GM19238 (cell line): ENCODE measurements at regions not wholly inside any gene's neighbourhood (a gene's known extent, or its start where the extent isn't known, plus 50 kb on each side); places are given as distances from the start of the nearest gene placed in this dataset.
"Not testable (repeated sequence)": the region's sequence is repeated elsewhere in the genome, so short reads cannot be mapped to it uniquely, and the experiment has no call there.

ENCODE experiments used
- DNase-seq: peaks from one replicate; pipeline ENCODE4 v3.0.0; 2011; ENCODE audit warnings: low spot score; ENCODE audit not compliant: insufficient read length

DNA sequence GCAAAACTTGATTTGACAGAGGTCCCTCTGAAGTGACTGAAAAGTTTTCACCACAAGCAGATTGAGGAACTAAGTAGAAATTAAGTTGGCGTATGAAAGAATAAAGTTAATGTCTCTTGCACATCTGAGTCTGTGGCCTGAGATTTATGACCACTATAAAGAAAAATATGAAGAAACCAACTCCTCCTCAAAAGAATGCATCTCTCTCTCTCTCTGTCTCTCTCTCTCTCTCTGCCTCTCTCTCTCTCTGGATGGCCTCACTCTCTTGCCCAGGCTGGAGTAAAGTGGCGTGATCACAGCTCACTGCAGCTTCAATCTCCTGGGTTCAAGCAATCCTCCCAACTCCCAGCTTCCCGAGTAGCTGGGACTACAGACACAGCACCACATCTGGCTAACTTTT is 55.2 kb downstream of the RPL22L1 start:
- DNase-seq = no peak

DNA sequence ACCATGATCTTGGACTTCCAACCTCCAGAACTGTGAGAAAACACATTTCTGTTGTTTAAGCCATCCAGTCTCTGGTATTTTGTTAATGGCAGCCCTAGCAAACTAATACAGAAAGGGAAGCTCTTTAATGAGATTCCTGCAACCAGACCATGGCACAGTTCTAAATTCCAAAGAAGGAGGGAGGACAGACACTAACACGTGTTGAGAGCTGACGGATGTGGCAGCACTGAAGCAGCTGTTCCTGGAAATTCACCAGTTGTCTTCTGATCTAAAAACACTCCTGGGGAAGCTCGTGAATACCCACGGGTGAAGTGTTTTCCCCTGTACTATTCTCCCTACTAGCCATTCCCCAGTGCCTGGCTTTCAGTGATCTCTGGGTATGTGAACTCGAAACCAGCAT is 56.7 kb downstream of the RPL22L1 start:
- DNase-seq = no peak

- peak; percentile 56 for DNase-seq
Measured at GRCh38 chr3:170811928-170812591, 57.9 kb downstream of the RPL22L1 start.

DNA sequence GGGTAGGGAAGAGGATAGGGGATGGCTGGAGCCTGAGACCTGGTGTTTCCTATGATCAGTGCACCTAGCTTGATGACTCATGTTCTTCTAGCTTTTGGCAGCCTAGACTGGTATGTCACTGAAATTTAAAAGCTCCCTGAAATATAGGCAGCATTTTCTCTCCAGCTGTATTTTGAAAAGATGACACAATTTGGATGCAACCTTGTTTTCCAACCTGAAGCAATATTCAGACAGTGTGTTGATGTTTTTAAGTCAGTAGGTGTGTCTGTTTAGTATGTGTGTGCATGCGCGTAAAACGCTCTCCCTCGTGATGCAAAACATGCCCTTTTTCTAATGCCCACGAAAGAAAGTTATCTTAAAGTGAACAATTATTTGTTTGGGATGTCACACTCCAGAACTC is 58.5 kb downstream of the RPL22L1 start:
- DNase-seq = no peak

- DNase-seq = no peak
Measured at GRCh38 chr3:170809975-170810357, 60.0 kb downstream of the RPL22L1 start.

DNA sequence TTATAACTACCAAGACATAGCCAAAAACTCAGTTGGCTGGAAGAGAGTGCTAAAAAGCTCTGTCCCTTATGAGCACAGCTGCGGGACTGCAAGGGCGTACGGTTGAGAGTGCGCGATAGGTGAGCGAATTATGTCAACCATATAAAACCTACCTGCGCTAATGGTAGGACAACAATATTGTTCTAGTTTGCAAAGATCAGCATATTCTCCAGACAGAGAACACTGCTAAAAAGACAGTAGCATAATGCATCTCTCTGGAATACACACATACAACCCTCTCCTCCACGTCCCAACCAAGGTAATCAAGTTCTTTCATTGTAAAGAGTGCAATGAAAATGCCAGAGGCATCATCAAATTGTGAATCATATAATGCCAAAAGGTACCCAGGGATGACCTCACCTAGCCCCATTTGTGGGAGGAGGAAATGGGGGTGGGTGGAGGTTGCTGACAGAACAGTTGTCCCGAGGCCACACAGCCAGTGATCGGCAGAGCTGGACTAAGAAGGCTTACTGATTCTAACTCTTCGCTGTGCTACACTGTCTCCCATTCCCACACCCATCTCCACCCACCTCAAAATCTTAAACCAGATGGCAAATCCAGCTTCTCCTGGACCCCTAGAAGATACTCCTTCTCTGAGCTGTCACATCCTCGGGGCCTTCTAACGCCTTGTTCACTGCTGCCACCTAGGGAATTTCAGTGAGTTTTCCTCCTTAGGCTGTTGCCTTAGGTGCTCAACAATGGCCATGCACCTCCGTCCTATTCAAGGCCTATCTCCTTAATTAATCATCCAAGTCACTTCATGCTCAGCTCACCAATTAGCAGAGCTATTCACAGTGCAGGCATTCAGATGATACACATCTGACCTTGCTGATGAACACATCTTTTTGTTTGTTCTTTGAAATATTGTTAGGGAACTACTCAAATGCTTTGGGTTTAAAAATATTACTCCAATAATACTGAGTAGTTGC is 60.7 kb downstream of the RPL22L1 start:
- DNase-seq = no peak

DNA sequence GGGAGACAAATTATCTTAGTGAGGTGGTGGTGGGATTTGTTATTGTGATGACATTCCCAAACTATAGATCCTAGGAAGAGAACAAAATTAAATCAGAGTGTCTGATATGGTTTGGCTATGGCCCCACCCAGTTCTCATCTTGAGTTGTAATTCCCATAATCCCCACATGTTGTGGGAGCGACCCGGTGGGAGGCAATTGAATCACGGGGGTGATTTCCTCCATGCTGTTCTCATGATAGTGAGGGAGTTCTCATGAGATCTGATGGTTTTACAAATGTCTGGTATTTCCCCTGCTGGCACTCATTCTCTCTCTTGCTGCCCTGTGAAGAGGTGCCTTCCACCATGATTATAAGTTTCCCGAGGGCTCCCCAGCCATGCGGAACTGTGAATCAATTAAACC is 62.0 kb downstream of the RPL22L1 start:
- no peak for DNase-seq

DNA sequence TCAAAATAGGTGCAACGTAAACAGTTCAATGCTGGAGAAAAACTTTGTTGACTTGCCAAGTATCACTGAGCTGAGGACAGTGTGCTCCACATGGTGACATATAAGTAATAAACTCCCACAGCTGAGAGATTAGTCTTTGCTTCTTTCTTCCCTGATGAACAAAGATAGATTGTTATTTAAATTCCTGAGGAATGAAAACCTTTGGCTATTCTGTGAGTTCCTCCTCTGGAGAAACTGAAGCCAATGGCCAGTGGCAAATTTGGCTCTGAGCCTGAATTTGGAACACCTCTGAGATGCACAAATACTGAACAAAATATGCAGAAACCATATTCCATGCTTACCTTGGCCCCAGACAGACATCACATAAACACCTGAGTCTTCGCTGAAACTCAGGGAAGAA is 63.3 kb downstream of the RPL22L1 start:
- no peak for DNase-seq

- DNase-seq = no peak
Measured at GRCh38 chr3:170806141-170806540, 63.9 kb downstream of the RPL22L1 start.

DNA sequence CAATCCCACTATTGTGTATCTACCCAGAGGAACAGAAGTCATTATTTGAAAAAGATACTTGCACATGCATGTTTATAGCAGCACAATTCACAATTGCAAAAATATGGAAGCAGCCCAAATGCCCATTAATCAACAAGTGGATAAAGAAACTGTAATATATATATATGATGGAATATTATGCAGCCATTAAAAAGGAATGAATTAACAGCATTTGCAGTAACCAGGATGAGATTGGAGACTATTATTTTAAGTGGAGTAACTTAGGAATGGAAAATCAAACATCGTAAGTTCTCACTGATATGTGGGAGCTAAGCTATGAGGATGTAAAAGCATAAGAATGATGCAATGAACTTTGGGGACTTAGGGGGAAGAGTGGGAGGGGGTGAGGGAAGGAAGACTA is 64.7 kb downstream of the RPL22L1 start:
- DNase-seq = not testable (repeated sequence)

DNA sequence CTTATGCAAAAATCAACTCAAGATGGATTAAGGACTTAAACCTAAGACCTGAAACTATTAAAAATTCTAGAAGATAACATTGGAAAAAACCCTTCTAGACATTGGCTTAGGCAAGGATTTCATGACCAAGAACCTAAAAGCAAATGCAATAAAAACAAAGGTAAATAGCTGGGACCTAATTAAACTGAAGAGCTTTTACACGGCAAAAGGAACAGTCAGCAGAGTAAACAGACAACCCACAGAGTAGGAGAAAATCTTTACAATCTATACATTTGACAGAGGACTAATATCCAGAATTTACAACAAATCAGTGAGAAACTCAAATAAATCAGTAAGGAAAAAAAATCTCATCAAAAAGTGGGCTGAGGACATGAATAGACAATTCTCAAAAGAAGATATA is 65.4 kb downstream of the RPL22L1 start:
- DNase-seq = not testable (repeated sequence)

DNA sequence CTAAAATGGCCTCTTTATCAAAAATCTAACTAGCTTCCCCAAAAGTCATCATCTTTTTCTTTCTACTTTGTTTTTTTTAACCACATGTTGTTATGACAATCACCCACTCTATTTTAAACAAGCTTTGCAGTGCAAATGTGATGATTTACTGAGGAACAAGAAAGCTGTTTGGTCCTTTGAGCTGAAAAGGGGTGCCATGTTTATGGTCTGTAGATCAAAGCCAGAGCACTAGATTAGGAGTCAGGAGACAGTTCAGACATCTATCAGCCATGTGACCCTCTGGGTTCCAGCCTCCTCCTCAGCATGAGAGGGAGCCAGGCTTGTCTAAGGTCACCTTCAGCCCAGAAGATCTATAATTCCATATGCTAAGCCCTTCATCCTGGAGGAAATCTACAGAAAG is 65.9 kb downstream of the RPL22L1 start:
- no peak for DNase-seq

DNA sequence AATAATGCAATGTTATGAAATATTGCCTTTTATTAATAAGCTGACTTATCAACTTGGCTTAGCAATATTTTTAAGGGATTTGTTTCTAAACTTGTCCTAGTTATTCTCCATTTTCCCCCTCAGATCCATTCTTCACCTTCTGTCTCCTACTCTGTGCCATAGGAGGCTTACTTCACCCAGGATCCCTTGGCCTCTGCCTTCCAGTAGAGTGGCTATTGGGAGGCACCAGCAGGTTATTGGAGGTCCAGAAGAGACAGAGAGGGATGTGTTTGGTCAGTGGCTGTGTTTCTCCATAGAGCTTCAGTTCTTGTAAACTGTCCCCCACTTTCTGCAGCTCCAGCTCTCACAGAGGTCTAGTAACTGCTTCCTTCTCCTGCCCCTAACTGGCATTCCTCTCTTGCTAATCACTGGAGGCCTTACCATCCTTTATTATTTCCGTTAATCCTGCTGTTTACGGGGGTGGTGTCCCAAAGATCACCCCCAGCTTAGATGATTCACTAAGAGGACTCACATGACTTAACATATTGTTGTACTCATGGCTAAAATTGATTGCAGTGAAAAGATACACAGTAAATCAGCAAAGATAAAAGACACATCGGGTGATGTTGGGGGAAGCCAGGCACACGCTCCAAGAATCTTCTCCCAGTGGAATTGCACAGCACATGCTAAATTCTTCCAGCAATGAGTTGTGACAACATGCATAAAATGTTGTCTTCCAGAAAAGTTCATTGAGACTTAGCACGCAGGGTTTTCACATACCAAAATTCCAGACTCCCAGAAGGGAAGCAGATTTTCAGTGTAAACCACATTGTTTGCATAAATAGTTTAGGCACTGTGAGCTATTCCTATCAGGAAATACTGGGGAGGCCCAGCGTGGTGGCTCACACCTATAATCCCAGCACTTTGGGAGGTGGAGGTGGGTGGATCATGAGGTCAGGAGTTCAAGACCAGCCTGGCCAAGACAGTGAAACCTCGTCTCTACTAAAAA is 67.5 kb downstream of the RPL22L1 start:
- no peak for DNase-seq

DNA sequence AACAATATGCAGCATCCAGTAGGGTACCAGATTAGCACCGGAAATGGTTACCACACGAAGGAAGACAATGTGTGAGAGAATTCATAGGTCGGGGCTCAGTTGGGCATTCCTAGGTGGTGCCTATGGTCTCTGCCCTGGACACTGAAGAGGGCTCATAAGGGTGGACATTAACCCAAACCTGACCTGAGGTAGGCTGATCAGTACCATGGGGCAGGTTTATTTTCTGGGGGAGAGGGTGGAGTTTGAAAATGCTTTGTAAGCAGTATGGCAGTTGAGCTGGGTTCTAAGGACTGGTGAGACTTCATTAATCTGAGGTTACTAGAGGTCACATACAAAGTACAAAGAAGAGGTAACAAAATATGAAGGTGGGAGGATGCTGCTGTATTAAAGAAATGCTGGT is 68.4 kb downstream of the RPL22L1 start:
- no peak for DNase-seq

DNA sequence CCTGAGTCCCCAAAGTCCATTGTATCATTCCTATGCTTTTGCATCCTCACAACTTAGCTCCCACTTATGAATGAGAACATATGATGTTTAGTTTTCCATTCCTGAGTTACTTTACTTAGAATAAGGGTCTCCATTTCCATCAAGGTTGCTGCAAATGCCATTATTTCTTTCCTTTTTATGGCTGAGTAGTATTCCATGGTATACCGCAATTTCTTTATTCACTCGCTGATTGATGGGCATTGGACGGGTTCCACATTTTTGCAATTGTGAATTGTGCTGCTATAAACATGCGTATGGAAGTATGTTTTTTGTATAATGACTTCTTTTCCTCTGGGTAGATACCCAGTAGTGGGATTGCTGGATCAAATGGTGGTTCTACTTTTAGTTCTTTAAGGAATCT is 69.7 kb downstream of the RPL22L1 start:
- not testable (repeated sequence) for DNase-seq

DNA sequence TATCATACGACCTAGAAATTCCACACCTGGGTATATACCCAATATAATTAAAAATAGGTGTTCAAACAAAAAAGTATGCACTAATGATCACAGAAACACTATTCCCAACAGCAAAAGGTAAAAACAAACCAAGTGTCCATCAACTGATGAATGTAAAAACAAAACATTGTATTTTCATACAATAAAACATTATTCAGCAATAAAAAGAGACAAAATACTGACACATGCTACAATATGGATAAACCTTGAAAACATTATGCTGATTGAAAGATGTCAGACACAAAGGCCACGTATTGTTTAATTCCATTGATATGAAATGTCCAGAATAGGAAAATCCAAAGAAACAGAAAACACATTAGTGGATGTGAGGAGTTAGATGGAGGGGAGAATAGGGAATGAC is 71.0 kb downstream of the RPL22L1 start:
- DNase-seq = no peak

GRCh38 chr3:170797685-170798084 is 72.3 kb downstream of the RPL22L1 start:
- no peak for DNase-seq

DNA sequence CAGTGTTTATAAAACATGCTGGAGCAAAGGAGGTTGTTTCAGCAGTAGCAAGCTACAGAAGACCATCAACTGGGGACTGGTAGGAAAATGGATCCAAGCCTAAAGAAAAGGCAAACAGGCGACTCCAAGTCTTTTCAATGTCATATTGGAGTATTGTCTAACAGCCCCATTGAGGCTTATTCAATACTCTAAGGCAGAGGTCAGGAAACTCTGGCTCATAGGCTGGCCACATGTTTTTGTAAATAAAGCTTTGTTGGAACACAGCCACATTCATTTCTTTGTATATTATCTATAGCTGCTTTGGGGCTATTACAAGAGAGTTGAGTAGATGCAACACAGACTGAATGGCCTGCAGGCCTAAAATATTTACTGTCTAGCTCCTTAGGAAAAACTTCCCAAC is 77.5 kb downstream of the RPL22L1 start:
- DNase-seq = no peak

DNA sequence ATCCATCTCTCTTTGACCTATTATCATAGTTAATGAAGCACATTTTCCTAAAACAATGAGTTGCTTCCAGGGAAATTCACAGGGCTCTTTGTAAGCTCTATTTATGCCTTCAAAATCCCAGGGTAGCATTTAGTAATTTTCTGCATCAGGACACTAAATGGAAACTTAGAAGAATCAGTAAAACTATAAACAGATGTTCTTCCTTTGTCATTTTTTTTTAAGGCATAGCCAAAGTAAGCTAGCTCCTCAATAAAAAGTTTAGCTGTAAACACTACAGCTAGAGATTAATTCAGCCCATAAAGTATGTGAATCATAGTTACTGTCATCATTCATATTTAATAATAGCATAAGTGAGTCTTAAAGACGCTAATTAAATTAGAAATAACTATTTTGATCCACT is 79.3 kb downstream of the RPL22L1 start:
- no peak for DNase-seq

DNA sequence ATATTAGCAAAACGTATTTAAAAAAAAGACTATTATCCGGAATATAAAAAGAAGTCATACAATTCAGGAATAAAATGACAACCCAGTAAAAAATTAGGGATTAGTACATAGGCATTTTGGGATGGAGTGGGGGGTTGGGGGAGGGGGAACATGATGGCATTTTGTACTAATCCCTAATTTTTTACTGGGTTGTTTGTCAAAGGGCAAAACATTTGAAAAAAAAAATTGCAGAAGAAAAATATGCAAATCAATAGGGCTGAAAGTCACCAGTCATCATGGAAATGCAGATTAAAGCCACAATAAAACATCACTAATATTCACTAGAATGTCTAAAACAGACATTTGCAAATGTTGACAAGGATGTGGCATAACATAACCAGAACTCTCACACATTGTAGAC is 82.5 kb downstream of the RPL22L1 start:
- DNase-seq = no peak

DNA sequence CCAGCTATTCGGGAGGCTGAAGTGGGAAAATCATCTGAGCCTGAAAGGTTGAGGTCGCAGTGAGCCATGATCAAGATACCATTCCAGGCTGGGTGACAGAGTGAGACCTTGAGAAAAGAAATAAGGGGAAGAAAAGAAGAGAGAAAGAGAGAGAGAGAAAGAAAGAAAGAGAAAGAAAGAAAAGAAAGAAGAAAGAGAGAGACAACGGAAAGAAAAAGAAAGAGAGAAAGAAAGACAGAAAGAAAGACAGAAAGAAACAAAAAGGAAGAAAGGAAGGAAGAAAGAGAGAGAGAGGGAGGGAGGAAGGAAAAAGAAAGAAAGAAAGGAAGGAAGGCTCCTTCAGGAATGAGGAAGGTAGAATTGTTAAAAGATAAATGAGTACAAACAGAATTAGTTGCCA is 84.5 kb downstream of the RPL22L1 start:
- DNase-seq = no peak

DNA sequence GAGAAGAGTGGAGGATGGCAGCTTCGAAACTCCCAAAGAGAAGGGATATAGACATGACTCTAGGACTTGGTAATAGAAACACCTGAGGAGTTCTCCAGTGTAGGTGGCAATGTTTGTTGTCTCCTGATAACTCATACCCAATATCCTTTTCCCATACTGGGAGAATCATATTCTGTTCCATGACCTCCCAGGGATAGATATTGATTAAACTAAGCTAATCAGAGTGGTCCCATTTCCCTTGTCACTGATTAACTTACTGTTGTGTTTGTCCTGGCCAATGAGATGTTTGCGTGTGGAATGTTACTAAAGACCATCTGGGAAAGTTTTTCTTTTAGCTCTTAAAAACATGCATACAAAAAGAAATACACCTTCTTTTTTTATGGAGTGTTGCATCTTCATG is 85.6 kb downstream of the RPL22L1 start:
- no peak for DNase-seq
